Anterior cingulate cortex (tissue), 58 donors: ENCODE measurements at regions not wholly inside any gene's neighbourhood (a gene's known extent, or its start where the extent isn't known, plus 50 kb on each side); places are given as distances from the start of the nearest gene placed in this dataset.
"Not testable (repeated sequence)": the region's sequence is repeated elsewhere in the genome, so short reads cannot be mapped to it uniquely, and the experiment has no call there.

Source experiments
- DNase-seq, 58 donors: peaks; one replicate each; lab custom pipeline; 2025; lab: John Stamatoyannopoulos, UW

DNA sequence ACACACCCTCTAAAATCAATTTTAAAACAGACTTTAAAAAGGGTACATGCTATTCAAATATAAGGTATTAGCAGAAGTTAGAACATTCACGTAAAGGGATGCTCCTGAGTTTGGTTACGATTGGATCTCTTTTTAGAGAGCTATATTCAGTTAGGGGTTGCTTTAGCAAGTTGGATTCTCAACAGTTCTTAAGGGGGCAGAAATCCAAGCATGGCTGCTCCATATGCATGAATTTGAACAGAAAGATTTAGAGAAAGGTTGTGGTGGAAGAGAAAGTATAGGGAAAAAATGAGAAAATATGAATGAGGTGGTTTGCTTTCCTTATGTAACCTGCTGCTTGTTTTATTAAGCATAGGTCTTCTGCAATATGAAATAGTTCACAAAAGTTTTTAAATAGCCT, 855.1 kb downstream of the SORCS1 start:
- no peak for DNase-seq

DNA sequence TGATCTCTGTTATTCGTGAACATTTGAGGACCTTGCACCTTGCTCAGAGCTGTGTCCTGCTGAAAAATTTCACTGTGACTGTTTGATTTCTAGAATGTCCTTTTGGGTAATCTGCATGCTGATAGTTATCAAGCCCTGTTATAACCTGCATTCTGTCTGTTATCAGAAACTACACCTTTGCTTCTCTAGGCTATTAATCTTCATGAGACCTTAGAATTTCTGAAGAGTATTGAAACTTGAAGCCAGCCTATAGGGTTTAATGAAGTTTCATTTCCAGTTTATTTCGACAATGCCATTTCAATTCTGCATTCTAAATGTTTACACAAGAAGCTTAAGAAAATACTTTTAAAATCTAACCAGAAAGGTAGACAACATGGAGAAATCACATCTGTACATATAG, 856.2 kb downstream of the SORCS1 start:
- no peak for DNase-seq

DNA sequence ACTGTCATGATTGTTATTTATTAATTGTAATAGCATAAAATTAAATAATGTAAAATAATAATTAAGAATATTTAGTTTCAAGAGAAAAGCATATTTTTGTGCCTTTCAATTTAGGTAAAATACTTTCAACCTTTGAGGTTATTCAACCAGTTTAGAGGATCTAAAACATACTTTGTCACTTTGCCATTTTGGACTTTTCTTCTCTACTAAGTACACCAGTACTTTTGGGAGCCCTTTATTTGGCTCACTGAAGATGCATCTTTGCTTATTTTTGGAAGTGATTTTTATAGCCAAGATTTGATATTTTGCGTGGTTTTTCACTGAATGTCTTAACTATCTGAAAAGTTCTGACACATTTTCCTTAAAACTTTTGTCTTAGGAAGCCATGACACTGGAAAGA, 860.5 kb downstream of the SORCS1 start:
- no peak for DNase-seq

DNA sequence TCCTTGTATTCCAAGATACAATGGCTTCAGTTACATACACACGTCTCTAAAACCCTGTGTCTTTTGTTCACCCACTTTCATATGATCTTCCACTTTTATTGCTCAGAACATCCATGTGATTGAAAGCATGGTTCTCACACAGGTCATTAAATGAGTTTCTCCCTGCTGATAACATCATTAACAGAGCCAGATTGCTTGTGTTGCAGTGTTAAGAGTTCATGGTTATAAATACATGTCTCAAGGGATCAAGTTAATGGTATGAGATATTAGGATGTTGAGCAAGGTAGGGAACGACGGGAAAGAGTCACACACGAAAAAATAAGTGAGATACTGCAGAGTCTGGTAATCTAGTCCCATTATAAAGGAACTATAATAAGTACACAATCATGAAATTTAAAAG, 861.5 kb downstream of the SORCS1 start:
- no peak for DNase-seq

DNA sequence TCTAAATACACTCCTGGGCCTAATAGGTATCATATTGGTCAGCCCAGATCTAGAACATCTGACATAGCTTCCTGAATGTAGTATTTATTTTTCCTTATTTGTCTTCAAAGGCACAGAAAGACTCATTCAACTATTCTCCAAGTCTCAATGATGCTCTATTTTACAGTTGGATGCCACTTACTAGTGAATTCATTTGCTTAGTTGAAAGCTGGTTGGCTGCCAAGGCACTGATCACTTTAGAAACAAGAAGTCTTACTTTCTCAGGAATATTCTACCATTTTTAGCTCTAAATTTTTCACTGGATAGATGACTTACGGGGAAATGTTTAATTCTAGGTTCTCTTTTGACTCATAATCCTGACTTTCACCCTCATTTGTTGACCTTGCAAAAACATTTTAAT, 863.4 kb downstream of the SORCS1 start:
- peak in 16 of 58 donors; percentile 0 to 47 (median 5) for DNase-seq

DNA sequence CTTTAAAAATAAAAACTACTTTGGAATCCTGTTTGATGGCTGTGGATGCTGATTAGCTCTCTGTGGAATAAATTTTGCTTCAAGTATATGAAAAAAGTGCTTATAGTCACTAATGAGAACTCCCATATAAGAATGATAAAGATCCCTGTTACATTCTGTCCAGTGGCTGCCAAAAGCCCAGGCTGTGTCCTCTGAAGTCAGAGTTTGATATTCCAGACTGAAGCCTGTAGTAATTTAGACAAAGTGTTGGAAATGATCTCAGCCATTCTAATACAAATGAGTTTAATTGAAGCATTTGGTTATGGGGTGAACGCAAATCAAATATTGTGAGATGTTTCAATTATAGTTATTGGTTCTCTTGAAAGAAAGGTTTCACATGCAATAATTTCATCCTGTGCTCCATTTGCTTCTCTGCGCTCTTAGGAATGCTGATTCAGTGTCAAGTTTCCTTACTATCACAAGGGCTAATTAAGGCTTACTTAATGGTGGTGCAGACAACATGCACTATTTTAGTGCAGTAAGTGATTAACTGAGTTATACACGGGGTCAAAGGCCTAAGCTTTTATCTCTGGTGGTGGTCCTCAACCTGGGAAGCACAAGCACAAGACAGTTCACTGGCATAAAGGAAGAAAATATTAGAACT, 867.6 kb downstream of the SORCS1 start:
- no peak for DNase-seq

DNA sequence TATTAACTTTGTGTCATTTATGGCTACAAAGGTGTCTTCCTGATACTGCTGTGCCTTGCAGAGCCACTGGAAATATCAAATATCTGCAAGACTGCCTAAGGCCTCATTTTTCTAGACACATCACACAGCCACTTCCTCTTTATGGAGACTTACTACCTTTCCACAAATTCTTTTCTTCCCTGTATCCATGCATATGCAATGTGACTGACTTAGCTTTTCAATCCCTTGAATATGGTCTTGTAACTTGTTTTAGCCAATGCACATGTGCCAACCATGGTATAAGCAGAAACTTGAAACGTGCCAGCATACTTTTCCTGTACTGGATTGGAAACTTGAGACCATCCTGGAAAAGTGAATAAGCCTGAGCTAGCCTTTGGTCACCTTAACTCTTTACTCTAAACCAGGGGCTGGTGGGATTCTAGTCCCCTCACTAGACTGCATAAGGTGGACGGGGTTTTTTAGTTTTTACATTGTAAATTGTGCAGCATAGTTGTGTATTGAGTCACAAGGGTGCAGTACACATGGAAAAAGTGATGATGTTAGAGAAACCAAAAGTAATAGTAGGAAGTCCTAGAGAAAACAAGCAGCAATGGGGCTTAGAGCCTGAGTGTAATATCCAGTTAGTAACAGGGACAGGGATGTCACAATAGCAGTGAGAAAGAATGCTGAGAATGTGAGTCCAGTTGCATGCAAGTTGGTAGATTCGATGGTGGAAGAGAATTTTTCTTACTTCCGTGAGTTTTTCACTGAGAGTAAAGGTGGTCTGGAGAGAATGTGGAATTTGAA, 879.5 kb downstream of the SORCS1 start:
- no peak for DNase-seq

DNA sequence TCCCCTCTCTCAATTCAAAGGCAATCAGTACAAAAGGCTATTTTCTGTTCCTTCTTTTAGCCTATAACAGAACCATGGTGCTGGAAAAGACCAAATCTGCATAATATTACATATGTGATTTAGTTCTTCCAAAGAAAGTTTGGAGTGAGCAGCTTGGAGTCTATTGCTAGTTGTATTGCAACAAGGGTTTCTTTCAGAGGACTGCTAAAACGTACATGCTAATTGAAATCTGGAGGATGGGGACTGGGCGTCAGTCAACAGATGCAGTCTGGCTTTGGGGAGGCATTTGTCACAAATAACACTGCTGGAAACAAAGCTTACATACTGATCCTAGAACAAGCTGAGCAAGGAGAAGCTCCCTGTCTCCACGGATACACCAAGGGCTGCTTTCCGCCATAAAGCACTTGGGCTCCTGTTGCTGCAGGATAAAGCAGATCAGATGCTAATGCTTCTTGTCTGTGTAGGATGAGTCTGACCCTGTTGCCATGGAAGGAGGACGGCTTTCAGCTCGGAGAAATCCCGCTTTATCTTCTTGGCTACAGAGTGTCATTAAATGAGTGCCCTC, 883.5 kb downstream of the SORCS1 start:
- DNase-seq: peak in 7 of 58 donors; percentile 0 to 36 (median 2)

DNA sequence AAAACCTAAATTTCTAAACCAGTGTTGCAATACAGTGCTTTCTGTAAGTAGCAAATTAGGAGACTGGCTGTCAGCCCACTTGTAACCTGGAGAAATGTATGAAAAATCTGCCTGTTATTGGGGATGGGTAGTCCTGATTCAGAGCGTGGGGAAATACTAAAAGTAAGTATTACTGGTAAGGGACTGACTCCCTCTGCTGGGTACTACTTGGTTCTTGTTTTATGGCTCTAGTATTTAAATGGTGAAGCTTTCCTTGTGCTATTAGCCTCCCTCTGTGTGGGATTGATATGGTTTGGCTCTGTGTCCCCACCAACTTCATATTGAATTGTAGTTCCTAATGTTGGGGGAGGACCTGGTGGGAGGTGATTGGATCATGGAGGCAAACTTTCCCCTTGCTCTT, 886.1 kb downstream of the SORCS1 start:
- no peak for DNase-seq

DNA sequence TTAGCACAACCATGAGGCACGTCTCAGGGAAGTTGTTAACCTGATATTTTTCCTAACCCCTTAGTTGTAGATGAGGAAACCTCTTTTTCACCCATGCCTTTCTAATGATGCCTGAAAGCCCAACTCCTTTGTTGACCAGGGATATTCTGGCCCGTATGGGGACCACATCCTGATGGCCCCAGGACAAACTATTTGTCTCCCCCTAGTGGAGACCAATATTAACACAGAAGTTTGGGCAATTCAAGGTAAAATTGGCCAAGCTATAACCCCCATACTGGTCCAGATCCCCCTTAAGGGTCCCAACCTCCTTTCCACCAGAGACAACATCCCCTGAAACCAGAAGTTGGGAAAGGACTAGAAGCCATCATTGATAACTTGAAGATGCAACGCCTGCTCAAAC, 893.3 kb downstream of the SORCS1 start:
- DNase-seq: no peak

DNA sequence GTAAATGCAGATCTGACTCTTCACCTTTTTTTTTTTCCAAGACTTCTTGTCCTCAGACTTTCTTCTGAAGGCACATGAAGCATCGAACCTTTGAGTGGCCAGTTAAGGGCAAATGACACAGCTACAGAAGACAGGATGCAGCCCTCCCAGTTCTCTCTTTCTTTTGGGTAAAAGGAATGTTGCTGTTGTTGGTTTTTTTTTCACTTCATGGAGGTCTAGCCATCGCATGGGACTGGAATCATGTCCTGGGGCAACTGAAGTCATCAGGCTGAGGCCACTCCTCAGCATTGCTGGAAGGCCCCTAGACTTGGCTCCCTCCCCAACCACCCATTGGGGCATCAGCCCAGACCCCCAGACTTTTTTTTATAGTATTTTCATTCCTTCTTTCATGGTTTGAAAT, 896.5 kb downstream of the SORCS1 start:
- DNase-seq: no peak

DNA sequence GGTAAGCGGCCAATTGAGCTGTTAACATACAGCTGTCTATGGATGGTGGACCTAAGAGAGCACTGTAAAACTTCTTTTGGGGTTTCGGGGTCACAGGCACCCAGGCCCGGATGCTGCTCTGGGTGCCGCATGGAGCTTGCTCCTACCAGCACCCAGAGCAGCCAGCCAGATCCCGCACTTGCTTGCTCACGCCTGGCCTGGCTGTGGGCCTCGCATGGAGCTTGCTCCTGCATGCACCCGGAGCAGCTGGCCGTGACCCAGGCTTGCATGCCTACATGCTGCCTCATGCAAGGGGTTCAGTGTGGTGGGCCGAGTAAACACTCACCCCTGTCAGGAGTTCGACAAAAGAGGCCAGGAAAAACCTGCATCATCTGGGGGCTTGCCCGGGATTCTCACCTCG, 896.9 kb downstream of the SORCS1 start:
- DNase-seq: no peak

DNA sequence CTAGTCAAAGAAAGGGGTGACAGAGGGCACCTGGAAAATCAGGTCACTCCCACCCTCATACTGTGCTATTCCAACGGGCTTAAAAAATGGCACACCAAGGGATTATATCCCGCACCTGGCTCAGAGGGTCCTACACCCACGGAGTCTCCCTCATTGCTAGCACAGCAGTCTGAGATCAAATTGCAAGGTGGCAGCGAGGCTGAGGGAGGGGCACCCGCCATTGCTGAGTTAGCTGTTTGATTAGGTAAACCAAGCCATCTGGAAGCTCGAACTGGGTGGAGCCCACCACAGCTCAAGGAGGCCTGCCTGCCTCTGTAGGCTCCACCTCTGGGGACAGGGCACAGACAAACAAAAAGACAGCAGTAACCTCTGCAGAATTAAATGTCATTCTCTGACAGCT, 907.1 kb downstream of the SORCS1 start:
- DNase-seq: not testable (repeated sequence)

DNA sequence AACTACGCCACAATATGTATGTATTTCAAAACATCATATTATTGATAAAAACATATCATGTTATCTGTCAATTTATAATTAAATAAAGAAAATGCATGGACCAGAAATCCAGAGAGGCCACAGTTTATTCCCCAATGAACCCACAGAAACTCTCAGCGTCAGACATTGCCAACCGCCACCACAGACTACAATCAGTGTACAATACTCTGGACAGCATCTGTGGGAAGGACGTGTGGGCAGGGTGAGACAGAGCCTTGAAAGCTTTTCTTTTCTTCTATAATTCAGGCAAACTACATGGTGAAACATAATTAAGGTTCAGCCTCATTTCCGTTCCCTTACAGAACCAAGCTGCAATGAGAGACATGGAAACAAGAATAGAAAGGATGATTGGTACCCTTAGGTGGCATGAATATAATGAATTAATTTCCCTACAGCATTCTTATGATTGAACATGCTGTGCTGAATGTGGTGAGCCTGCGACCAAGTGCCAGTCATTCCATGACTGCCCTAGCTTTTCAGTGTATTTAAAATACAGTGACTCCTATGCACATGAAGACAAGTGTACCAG, 909.3 kb downstream of the SORCS1 start:
- DNase-seq: peak in 10 of 58 donors; percentile 0 to 43 (median 4)

DNA sequence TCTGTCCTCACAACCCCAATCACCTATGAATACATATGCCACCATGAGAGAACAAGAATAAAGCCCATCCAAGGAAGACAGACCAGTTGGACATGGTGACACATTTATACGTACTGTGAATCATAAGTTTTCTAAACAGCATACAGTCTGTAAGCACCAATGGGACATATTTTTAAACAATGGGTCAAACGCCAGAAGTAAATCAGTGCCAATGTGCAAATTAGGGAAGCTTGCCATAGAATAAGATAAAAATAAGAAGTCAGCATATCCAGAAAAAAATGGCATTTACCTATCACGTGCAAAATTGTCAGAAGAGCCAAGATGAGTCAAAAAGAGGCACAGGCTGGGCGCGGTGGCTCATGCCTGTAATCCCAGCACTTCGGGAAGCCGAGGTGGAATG, 910.4 kb downstream of the SORCS1 start:
- DNase-seq: no peak

DNA sequence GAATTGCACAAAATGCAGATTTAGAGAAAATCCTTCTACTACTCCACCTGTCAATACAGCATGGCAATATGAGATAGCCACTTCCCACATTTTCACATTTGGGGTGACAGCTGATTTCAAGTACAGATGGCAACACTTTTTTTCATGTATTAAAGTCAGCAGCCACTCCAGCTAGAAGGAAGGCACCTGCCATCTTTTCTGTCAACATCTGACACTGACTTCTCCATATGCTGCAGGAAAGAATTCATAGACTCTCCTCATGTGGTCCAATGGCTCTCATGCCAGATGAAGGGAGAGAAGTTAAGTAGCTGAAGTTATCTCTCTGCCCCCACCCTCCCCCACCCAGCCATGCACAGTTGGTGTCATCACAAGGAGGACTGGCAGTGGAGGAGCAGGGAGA, 912.0 kb downstream of the SORCS1 start:
- no peak for DNase-seq

DNA sequence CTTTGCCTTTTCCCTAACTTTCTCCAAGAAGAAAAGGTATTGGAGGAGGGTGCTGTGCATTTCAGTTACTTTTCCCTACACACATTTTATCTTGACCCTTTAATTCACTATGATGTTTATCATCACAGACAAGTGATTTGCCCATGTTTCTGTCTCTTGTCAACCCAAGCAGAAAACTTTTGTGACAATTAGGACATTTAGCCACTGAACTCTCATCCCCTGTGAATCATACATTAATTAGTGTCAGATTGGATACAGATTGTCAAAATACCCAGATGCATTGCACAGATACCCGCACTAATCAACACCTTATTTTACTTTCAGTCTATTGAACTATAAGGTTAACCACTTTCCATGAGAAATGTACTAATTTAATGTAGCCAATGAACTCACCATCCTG, 912.9 kb downstream of the SORCS1 start:
- no peak for DNase-seq

DNA sequence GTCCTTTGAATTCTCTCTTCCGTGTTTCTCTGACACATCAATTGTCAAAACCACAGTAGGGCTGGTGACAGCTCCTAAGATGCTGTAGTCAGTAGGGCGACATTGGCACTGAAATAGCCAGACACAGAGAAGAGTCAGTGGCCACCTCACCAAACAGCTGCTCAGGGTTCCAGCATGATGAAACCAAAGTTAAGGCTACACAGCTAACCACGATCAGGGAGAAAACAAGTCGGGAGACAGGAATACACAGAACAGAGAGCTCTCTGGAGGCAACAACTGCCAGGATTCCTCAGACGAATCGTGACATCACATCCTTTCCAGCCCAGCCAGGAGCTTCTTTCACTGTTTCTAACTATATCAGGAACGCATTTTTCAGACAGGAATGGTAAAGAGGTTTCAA, 922.2 kb downstream of the SORCS1 start:
- no peak for DNase-seq

DNA sequence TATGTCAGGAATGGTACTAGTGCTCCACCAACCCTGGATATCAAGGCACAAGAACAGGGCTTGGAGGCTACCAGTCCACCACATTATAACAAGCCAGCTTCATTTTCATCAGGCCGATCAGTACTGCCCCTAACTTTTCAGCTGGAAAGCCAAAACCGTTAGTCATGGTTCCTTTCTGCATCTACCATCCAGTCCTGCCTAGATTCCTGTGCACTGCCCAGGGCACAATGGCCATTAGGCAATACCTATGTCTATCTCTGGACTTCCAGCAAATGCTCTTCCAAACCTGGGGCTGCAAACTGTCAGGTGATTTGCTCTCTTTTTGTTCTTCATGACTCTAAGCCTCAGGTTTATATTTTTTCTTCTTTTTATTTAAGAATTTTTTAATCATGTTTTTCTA, 937.7 kb downstream of the SORCS1 start:
- no peak for DNase-seq

DNA sequence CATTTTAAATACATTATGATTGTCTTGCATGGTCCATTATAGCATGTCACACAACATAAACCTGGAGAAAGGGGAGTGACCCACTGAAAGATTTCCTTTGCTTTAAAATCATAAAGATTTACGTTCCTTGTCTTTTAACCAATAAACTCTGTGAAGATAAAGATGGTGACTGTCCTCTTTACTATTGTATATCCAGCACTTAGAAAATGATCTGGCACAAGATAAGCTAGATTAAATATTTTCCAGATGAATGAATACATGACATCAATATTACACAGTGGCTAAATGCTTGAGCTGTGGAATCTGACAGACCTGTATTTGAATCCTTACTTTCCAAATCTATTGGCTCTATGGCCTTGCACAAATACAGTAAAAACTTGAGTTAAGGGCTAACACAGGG, 938.4 kb downstream of the SORCS1 start:
- DNase-seq: no peak

DNA sequence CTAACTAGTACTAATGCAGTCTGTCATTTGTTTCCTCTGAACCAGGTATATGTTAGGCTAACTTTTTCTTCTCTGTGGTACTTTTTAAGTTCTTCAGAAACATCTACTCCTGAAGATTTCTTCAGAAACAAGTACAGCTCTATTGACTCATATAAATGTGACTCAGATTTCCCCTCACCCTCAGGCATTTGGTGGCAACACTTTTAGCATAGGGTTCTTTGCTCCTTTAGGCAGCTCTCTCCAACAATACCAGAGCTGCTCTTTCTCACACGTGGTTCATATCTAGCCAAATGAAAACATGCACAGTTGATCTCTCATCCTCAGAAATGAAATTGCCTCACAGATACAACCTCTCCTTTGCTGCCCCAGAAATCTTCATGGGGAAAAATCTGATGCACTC, 939.8 kb downstream of the SORCS1 start:
- no peak for DNase-seq

DNA sequence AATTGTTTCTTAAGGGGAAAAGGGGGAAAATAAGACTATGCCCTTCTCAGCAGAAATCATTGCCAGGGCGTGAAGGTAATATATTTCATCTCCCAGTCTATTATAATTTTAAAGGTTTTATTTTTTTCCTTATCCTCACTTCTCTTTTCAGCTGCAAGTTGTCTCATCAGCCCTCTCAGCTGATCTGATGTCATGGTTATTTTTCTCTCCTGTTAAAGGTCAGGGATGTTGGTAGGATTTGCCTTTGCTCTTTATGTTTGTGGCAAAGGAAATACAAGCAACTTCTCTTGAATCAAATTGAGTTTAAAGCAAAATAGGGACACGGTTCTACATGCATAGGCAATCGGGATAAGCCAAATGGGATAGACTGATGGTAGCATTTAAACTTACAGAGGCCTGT, 946.9 kb downstream of the SORCS1 start:
- no peak for DNase-seq
